ENCODE measurements at regions not wholly inside any gene's neighbourhood (a gene's known extent, or its start where the extent isn't known, plus 50 kb on each side); places are given as distances from the start of the nearest gene placed in this dataset.

GRCh38 chr1:219773775-219774174, 154.6 kb downstream of the SLC30A10 start:
- H3K4me3 ChIP-seq (ENCODE audit: low read depth, low read length), result no peak overlapping the region

GRCh38 chr1:219773110-219773509, 155.2 kb downstream of the SLC30A10 start:
- H3K4me3 ChIP-seq (ENCODE audit: low read depth, low read length), result no peak overlapping the region

- H3K4me3 ChIP-seq (ENCODE audit: low read depth, low read length), result no peak overlapping the region
Measured at GRCh38 chr1:219772265-219773036, 155.9 kb downstream of the SLC30A10 start.

GRCh38 chr1:219771080-219771479, 157.3 kb downstream of the SLC30A10 start:
- no peak overlapping the region for H3K4me3 ChIP-seq (ENCODE audit: low read depth, low read length)

- no peak overlapping the region for H3K4me3 ChIP-seq (ENCODE audit: low read depth, low read length)
Measured at GRCh38 chr1:219763321-219763720, 150.4 kb upstream of the ZC3H11B start.

- no peak overlapping the region for H3K4me3 ChIP-seq (ENCODE audit: low read depth, low read length)
Measured at GRCh38 chr1:219761208-219761860, 148.4 kb upstream of the ZC3H11B start.

- H3K4me3 ChIP-seq (ENCODE audit: low read depth, low read length), result no peak overlapping the region
Measured at GRCh38 chr1:219759095-219759494, 146.2 kb upstream of the ZC3H11B start.

GRCh38 chr1:219757890-219758289, 145.0 kb upstream of the ZC3H11B start:
- no peak overlapping the region for H3K4me3 ChIP-seq (ENCODE audit: low read depth, low read length)

GRCh38 chr1:219755234-219755633, 142.3 kb upstream of the ZC3H11B start:
- no peak overlapping the region for H3K4me3 ChIP-seq (ENCODE audit: low read depth, low read length)

- H3K4me3 ChIP-seq (ENCODE audit: low read depth, low read length), result no peak overlapping the region
Measured at GRCh38 chr1:219754767-219755166, 141.9 kb upstream of the ZC3H11B start.

GRCh38 chr1:219753914-219754313, 141.0 kb upstream of the ZC3H11B start:
- no peak overlapping the region for H3K4me3 ChIP-seq (ENCODE audit: low read depth, low read length)

GRCh38 chr1:219752645-219753044, 139.7 kb upstream of the ZC3H11B start:
- no peak overlapping the region for H3K4me3 ChIP-seq (ENCODE audit: low read depth, low read length)

- no peak overlapping the region for H3K4me3 ChIP-seq (ENCODE audit: low read depth, low read length)
Measured at GRCh38 chr1:219751870-219752507, 139.1 kb upstream of the ZC3H11B start.

GRCh38 chr1:219749370-219749769, 136.5 kb upstream of the ZC3H11B start:
- no peak overlapping the region for H3K4me3 ChIP-seq (ENCODE audit: low read depth, low read length)

GRCh38 chr1:219746141-219746540, 133.2 kb upstream of the ZC3H11B start:
- no peak overlapping the region for H3K4me3 ChIP-seq (ENCODE audit: low read depth, low read length)

- H3K4me3 ChIP-seq (ENCODE audit: low read depth, low read length), result no peak overlapping the region
Measured at GRCh38 chr1:219744652-219745469, 132.0 kb upstream of the ZC3H11B start.

GRCh38 chr1:219741011-219741970, 128.4 kb upstream of the ZC3H11B start:
- no peak overlapping the region for H3K4me3 ChIP-seq (ENCODE audit: low read depth, low read length)

- H3K4me3 ChIP-seq (ENCODE audit: low read depth, low read length), result no peak overlapping the region
Measured at GRCh38 chr1:219733511-219734174, 120.7 kb upstream of the ZC3H11B start.

- no peak overlapping the region for H3K4me3 ChIP-seq (ENCODE audit: low read depth, low read length)
Measured at GRCh38 chr1:219732814-219733491, 120.0 kb upstream of the ZC3H11B start.
